CD14-positive monocyte (primary cell): ENCODE measurements at regions not wholly inside any gene's neighbourhood (a gene's known extent, or its start where the extent isn't known, plus 50 kb on each side); places are given as distances from the start of the nearest gene placed in this dataset.
A peak's percentile ranks its signal among the peaks of the same experiment; 100 is the strongest.

Source experiments
- DNase-seq, 3 donors: peaks; one replicate each; pipeline ENCODE4 v3.0.0-alpha.2; 2011 to 2022
- H2AFZ ChIP-seq: 2 replicates; pipeline ENCODE4 v1.6.0; 2012; ENCODE audit warnings: mild to moderate bottlenecking, low read depth, low read length, inconsistent platforms; ENCODE audit not compliant: insufficient read depth, poor library complexity, severe bottlenecking
- H3K27ac ChIP-seq, 2 donors: 1 replicate in 1 of 2; 2 replicates in 1 of 2; pipeline ENCODE4 v1.5.1; 2012 to 2013; ENCODE audit warnings: low read length in 2 of 2, control low read depth in 1 of 2, inconsistent platforms in 1 of 2, low read depth in 1 of 2, mild to moderate bottlenecking in 1 of 2
- H3K27me3 ChIP-seq, 2 donors: one replicate each; pipeline versions ENCODE4 v1.6.0 to v1.6.1; 2011 to 2013; ENCODE audit warnings: low read length in 2 of 2; ENCODE audit not compliant: control insufficient read depth in 2 of 2, insufficient read depth in 2 of 2
- H3K36me3 ChIP-seq, 2 donors: replicated peaks in 1 of 2; 1 replicate in 1 of 2; 2 replicates in 1 of 2; pipeline versions ENCODE4 v1.5.1 to v1.6.1; 2012 to 2013; ENCODE audit warnings: low read length in 2 of 2, control low read depth in 1 of 2, inconsistent platforms in 1 of 2, mild to moderate bottlenecking in 1 of 2; ENCODE audit not compliant: insufficient read depth in 2 of 2, control insufficient read depth in 1 of 2
- H3K4me1 ChIP-seq, 2 donors: 1 replicate in 1 of 2; 2 replicates in 1 of 2; pipeline versions ENCODE4 v1.5.1 to v1.6.1; 2012 to 2013; ENCODE audit warnings: low read length in 2 of 2, control low read depth in 1 of 2, inconsistent platforms in 1 of 2, mild to moderate bottlenecking in 1 of 2, moderate library complexity in 1 of 2; ENCODE audit not compliant: insufficient read depth in 2 of 2, control insufficient read depth in 1 of 2
- H3K4me2 ChIP-seq: replicated peaks from 2 replicates; pipeline ENCODE3; 2012; ENCODE audit warnings: low read length, moderate library complexity, mild to moderate bottlenecking; ENCODE audit not compliant: poor library complexity, severe bottlenecking; ENCODE audit errors: extremely low read depth
- H3K4me3 ChIP-seq, 3 experiments: fragments of 200-600 bp in 1 of 3; sonication (generic) in 1 of 3; replicated peaks in 1 of 3; 1 replicate in 2 of 3; 2 replicates in 1 of 3; pipeline ENCODE4 v1.5.1; 2011 to 2013; ENCODE audit warnings: low read length in 3 of 3, mild to moderate bottlenecking in 3 of 3, control low read depth in 2 of 3, low read depth in 2 of 3, inconsistent platforms in 1 of 3, moderate library complexity in 1 of 3
- H3K79me2 ChIP-seq: 2 replicates; pipeline ENCODE4 v1.6.0; 2012; ENCODE audit warnings: mild to moderate bottlenecking, control low read depth, inconsistent platforms, low read length, moderate library complexity; ENCODE audit not compliant: insufficient read depth
- H3K9ac ChIP-seq: 2 replicates; pipeline ENCODE4 v1.6.0; 2017; ENCODE audit warnings: low read length, mild to moderate bottlenecking; ENCODE audit not compliant: insufficient read depth, poor library complexity, severe bottlenecking
- H3K9me3 ChIP-seq, 2 donors: replicated peaks in 1 of 2; 1 replicate in 1 of 2; 2 replicates in 1 of 2; pipeline versions ENCODE4 v1.5.1 to v1.6.1; 2012 to 2013; ENCODE audit warnings: low read length in 2 of 2, control low read depth in 1 of 2; ENCODE audit not compliant: control insufficient read depth in 1 of 2, insufficient read depth in 1 of 2
- H4K20me1 ChIP-seq: 2 replicates; pipeline ENCODE4 v1.6.0; 2012; ENCODE audit warnings: mild to moderate bottlenecking, low read length, control low read depth, moderate library complexity; ENCODE audit not compliant: insufficient read depth
- H3K27ac Mint-ChIP-seq, 7 donors: one replicate each; pipeline ENCODE4 v1.8.0; 2020; ENCODE audit warnings: mild to moderate bottlenecking in 7 of 7, mixed read lengths in 7 of 7, moderate library complexity in 6 of 7, inconsistent platforms in 2 of 7
- H3K27me3 Mint-ChIP-seq, 3 donors: one replicate each; pipeline ENCODE4 v1.8.0; 2021 to 2022; ENCODE audit warnings: low read depth in 3 of 3, mild to moderate bottlenecking in 3 of 3, mixed read lengths in 3 of 3, moderate library complexity in 3 of 3, inconsistent platforms in 1 of 3
- H3K36me3 Mint-ChIP-seq, 2 donors: one replicate each; pipeline ENCODE4 v1.8.0; 2020; ENCODE audit warnings: mixed read lengths in 2 of 2, inconsistent platforms in 1 of 2, mild to moderate bottlenecking in 1 of 2
- H3K4me1 Mint-ChIP-seq: one replicate; pipeline ENCODE4 v1.8.0; 2020; ENCODE audit warnings: mild to moderate bottlenecking, mixed read lengths
- H3K4me3 Mint-ChIP-seq, 2 donors: one replicate each; pipeline ENCODE4 v1.8.0; 2020; ENCODE audit warnings: mild to moderate bottlenecking in 2 of 2, mixed read lengths in 2 of 2, moderate library complexity in 1 of 2
- H3K9me3 Mint-ChIP-seq, 7 donors: one replicate each; pipeline ENCODE4 v1.8.0; 2020 to 2022; ENCODE audit warnings: mixed read lengths in 7 of 7, mild to moderate bottlenecking in 6 of 7, moderate library complexity in 6 of 7, inconsistent platforms in 2 of 7
- WGBS: methylation state at CpG from one replicate; pipeline ENCODE4 v1.1.5; 2013; ENCODE audit warnings: missing lambda C conversion rate; ENCODE audit not compliant: insufficient coverage; 5-methylcytosine and 5-hydroxymethylcytosine counted together
- intact Hi-C, 2 donors: fragments of 100-400 bp; cut with micrococcal nuclease; formaldehyde crosslinking; loops; one replicate each; pipeline versions ENCODE4 v1.15.0 to v1.15.1; 2023
- TF ChIP-seq, protein P1 (sequence below): fragments of 200-600 bp; IDR thresholded peaks from one replicate; pipeline ENCODE4 v1.8.0; 2022; ENCODE audit warnings: antibody characterized with exemption, mild to moderate bottlenecking

DNA sequence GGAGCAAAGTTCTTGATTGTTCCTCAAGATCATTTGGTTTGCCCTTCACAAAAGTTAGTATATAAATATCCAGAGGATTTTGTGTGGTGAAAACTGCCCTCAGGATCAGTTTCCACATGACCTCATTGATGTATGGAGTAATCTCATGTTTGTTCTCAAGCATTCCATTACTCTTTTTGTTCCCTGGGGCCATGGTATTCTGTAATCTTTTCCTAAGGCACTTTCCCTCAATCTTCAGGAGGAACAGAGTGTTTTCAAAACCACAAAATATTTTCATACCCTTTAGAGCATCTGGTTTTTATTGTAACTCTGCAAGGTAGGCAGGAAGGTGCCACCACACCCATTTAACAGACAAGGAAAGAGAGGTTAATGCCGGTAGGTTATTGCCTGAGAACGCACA lies 99.6 kb downstream of the FAM181B start:
- Mint-ChIP-seq H3K9me3 (peaks cover 0 to 9% (median 5%) of the 10 kb centered on the region in 7 donors), H3K4me3 (no peak overlapping the region), H3K36me3 (no peaks in the 10 kb centered on the region), H3K4me1 (no peaks in the 10 kb centered on the region), H3K27me3 (peaks cover under 1 to 3% (median 2%) of the 10 kb centered on the region in 3 donors), H3K27ac (no peak overlapping the region)
- Histone ChIP-seq H3K36me3 (no peaks in the 10 kb centered on the region), H3K27me3 (no peaks in the 10 kb centered on the region), H3K4me2 (no peak overlapping the region), H3K27ac (no peak overlapping the region), H2AFZ (no peak overlapping the region), H3K9me3 (peaks cover 0 to under 1% of the 10 kb centered on the region in 2 donors), H3K4me1 (no peaks in the 10 kb centered on the region), H4K20me1 (no peaks in the 10 kb centered on the region), H3K4me3 (no peak overlapping the region), H3K79me2 (no peaks in the 10 kb centered on the region), H3K9ac (no peak overlapping the region)
- intact Hi-C loops, result no loop called here
- WGBS, result no CpG with 5 or more reads among the region's 2 CpGs
- no peak for DNase-seq
- TF ChIP-seq, protein P1, sequence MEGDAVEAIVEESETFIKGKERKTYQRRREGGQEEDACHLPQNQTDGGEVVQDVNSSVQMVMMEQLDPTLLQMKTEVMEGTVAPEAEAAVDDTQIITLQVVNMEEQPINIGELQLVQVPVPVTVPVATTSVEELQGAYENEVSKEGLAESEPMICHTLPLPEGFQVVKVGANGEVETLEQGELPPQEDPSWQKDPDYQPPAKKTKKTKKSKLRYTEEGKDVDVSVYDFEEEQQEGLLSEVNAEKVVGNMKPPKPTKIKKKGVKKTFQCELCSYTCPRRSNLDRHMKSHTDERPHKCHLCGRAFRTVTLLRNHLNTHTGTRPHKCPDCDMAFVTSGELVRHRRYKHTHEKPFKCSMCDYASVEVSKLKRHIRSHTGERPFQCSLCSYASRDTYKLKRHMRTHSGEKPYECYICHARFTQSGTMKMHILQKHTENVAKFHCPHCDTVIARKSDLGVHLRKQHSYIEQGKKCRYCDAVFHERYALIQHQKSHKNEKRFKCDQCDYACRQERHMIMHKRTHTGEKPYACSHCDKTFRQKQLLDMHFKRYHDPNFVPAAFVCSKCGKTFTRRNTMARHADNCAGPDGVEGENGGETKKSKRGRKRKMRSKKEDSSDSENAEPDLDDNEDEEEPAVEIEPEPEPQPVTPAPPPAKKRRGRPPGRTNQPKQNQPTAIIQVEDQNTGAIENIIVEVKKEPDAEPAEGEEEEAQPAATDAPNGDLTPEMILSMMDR, result no peak

DNA sequence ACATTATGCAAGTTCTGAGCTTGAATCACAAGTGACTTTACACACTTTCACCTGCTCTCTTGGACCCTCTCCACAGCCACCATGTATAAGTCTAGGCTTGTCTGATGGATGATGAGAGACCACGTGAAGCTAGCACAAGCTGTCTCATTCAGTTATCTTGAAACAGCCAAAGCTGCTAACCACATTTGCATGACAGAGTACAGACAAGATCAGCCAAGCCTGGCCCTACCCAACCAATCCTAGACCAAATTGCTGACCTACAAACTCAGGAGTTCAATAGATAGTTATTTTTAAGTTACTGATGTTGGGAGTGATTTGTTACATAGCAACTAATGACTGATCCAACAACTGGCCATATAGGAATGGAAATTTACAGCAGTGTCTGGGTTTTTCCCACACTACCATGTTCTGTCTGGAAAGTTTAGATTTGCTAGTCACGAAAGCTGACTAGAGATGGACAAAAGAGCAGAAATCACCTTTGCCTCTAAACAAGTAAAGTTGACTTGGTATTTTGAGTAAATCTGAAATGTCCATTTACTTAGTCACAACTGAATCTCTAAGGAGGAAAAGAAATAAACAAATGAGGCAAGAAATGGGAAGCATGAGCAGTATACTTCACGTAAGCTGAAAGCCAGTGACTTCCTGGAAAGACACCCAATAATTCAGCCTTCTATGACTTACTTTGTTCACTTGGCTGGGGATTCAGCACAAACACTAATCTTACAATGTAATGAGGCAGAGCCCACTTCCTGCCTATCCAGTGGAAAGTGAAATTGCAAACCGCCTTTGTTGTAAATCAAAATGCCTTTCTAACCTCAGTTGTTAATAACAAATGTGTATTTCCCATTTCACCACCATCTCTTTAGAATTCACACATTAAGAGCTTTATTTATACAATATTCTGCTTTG lies 101.7 kb downstream of the FAM181B start:
- Histone ChIP-seq H3K4me3 (no peak overlapping the region), H3K4me1 (no peaks in the 10 kb centered on the region), H2AFZ (no peak overlapping the region), H4K20me1 (no peaks in the 10 kb centered on the region), H3K79me2 (no peaks in the 10 kb centered on the region), H3K27ac (no peak overlapping the region), H3K9me3 (peaks cover 9% of the 10 kb centered on the region in 2 donors), H3K9ac (no peak overlapping the region), H3K27me3 (no peaks in the 10 kb centered on the region), H3K4me2 (no peak overlapping the region), H3K36me3 (no peaks in the 10 kb centered on the region)
- Mint-ChIP-seq H3K36me3 (no peaks in the 10 kb centered on the region), H3K27me3 (peaks cover 0 to 2% (median 2%) of the 10 kb centered on the region in 3 donors), H3K9me3 (peaks cover 0 to 17% (median 15%) of the 10 kb centered on the region in 7 donors), H3K27ac (peak overlapping the region in 1 of 7 donors; percentile 8), H3K4me3 (no peak overlapping the region), H3K4me1 (no peaks in the 10 kb centered on the region)
- DNase-seq, result no peak
- intact Hi-C loops, result no loop called here
- TF ChIP-seq, protein P1, result no peak
- no CpG with 5 or more reads among the region's 4 CpGs for WGBS
